ENCODE measurements at regions not wholly inside any gene's neighbourhood (a gene's known extent, or its start where the extent isn't known, plus 50 kb on each side); places are given as distances from the start of the nearest gene placed in this dataset.

DNA sequence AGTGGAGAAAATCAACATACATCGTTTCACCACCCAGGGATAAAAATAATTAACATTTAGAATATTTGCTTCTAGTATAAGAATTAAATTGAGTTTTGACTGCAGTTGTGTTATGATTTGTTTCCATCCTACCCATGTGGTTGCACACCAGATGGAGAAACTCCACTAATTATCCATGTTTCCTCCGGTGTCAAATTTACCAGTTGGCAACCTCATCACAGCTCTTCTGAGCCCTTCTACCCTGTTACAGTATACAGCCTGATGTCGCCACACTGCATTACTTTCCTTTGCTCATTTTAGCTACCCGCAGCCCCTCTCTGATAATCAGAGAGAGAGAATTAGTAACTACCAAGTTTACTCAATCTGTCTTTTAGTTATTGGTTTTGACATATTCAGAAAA lies 411.2 kb downstream of the DTHD1 start:
- DNase-seq (ENCODE audit: low read depth, low spot score) = no peak
- H3K27ac ChIP-seq = no peak overlapping the region

DNA sequence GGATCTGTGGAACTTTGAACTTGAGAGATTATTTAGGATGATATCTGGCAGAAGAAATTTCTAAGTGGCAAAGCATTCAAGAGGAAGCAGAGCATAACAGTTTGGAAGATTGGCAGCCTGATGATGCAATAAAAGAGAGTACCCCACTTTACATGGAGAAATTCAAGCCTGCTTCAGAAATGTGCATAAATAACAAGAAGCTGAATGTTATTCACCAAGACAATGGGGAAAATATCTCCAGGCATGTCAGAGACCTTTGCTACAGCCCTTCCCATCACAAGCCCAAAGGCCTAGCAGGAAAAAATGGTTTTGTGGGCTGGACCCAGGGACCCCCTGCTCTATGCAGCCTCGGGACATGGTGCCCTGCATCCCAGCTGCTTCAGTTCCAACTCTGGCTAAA lies 420.8 kb downstream of the DTHD1 start:
- no peak for DNase-seq (ENCODE audit: low read depth, low spot score)
- H3K27ac ChIP-seq = no peak overlapping the region

DNA sequence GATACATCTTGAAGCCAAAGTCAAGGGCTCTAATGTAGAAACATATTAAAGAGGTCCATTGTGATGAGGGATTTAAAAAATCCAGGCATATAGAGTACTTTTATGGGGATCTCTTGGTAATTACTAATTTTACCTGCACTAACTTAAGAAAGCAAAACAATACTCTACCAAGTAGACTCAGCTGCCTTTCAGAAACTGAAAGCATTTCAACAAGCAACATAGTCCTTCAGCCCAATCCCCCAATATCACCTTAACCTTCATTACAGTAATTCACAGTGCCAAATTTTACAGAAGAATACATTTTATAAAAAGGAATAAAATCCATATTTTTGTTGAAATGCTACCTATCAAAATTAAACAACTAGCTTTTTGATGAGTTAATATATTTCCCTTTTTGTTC lies 422.9 kb downstream of the DTHD1 start:
- DNase-seq (ENCODE audit: low read depth, low spot score) = no peak
- H3K27ac ChIP-seq = no peak overlapping the region

DNA sequence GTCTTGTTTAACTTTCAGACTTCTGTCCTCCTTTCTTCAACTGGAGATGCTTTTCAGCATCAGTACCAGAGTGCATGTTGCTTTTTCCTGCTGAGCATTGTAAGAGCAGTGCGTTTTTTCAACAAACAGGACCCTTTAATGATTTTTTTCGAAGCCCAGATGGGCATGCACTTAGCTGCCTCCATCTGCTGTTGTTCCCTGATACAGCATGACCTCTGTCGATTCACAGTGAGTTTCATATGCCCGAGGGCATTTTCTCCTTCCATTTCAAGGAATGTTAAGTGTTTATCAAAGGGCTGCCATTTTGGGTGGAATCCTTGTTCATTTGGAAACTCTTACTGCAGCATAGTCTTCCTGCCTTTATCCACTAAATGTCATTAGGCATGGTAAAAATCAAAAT lies 428.6 kb downstream of the DTHD1 start:
- no peak overlapping the region for H3K27ac ChIP-seq
- no peak for DNase-seq (ENCODE audit: low read depth, low spot score)

DNA sequence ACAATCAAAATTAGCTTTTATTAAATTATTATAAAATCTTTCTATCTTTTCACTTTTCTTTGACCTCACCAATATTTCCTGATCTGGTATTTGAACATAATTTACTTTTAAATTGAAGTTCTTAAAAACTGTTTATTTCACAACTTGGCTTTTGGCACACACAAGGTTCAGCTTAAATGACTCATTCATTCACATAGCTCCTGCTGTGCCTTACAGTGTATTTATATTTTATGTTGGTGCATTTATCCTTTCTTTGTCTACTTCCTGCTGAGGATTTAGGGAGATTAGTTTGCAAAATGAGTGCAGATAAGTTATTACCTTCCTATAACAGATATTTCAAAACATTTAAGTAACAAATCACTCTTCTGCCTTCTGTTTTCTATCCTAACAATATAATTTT lies 430.6 kb downstream of the DTHD1 start:
- DNase-seq (ENCODE audit: low read depth, low spot score) = no peak

DNA sequence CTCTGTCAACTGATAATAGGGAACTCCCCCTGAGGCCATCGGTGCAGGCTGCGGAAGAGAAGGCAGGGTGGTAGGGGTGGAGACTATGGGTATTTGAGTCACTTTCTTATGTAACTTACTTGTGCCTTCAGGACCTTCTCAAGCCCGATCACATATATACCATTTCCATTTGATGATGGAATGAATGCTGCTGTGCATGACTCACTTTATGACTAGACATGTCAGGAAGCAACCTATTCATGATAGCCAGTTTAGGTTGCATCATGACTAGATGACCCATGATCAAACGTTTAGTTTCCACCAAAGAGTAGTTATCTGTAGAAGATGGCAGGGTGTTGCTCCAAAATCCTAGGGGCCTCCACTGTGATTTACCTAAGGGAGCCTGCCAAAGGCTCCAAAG lies 435.5 kb downstream of the DTHD1 start:
- H3K27ac ChIP-seq = no peak overlapping the region
- no peak for DNase-seq (ENCODE audit: low read depth, low spot score)

More for the DNA sequence above, 430.6 kb downstream of the DTHD1 start:
- H3K27ac ChIP-seq = no peak overlapping the region

DNA sequence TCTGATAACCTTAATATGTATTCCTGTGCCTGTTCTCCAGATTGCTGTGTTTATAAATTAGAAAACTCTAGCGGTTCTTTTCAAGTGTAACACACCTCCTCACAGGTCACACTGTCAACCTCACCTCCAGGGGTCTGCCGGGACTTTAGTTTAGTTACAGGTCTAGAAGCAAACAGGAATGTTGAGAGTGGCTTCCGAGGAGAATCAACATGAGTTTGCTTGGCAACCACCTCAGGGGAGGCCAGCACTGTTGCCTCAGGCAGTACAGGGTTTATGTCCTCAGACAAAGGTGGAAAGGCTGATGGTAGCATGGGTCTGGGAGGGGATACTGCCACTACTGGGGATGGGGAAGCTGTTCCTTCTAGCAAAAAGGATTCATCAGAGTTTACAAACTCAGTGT lies 438.0 kb downstream of the DTHD1 start:
- H3K27ac ChIP-seq = no peak overlapping the region
- no peak for DNase-seq (ENCODE audit: low read depth, low spot score)

DNA sequence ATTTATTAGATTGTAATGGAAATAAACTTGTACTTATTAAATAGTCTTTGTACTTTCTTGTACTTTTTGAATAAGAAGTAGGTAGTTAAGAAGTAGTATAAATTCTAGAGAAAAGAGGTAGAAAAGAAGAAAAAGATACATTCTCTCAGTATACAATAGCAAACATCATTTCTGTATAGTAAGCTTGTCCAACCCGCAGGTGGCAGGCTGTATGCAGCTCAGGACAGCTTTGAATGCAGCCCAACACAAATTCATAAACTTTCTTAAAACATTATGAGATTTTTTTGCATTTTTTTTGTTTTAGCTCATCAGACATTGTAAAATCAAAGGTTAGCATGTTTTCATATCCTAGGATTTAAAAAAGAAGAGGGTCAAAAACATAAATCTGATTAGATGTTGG lies 441.6 kb downstream of the DTHD1 start:
- no peak for DNase-seq (ENCODE audit: low read depth, low spot score)

DNA sequence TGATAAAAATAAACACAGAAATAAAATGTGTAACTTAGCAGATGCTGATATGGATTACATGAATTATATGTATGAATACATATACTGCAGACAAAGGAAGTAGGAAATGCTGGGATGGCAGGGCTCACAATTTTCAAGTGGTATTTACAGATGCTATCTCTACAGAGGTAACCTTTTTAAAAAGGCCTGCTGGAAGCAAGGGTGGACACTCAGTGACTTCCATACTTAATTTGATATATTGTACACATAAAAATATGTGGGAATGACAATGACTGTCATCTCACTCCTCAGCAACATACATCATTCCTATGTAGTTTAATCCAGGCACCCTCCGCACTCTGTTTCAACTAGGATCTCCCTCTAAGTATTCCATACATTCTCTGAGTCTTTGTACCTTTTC lies 452.9 kb downstream of the DTHD1 start:
- H3K27ac ChIP-seq = no peak overlapping the region
- no peak for DNase-seq (ENCODE audit: low read depth, low spot score)

More for the DNA sequence above, 441.6 kb downstream of the DTHD1 start:
- H3K27ac ChIP-seq = no peak overlapping the region

DNA sequence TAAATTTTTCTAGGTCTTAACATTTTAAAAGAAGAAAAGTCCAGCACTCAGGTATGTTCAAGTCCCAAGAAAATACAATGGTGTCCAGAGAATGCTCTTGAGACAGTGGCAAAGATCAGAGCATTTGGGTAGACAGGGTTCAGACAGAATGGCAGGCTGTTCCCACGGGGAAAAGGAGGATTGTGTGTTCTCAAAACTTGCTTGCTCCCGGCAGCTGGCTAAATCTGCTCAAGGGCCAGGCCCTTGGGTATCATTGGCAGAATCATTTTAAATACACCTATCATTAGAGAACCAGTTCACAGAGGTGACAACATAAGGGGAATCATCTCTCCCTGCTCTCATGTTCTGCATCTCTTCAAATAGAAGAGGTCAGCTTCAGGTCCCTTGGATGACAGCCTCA lies 456.3 kb downstream of the DTHD1 start:
- H3K27ac ChIP-seq = no peak overlapping the region
- no peak for DNase-seq (ENCODE audit: low read depth, low spot score)

DNA sequence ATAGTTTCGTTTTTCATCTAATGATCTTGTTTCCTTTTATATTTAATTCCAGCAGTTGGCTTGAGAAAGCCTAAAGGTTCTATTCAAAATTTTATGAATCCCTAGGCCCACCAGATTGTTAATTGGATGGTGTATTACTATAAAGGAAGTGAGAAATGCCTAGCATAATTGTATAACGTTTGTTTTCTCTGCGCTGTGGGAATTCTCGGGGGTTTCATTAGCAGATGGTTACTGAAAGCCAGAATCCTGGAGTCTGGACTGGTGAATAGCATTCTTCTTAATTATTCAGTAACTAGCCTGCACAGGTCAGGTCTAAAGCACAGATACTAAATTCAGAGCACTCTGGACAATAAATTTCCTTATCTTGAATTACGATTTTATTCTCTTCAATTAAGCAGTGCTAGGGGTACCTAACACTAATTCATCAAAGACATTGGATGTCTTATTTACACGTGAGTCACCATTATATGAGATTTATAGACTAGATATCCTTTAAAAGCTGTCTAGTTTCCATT lies 459.4 kb downstream of the DTHD1 start:
- DNase-seq (ENCODE audit: low read depth, low spot score) = no peak

DNA sequence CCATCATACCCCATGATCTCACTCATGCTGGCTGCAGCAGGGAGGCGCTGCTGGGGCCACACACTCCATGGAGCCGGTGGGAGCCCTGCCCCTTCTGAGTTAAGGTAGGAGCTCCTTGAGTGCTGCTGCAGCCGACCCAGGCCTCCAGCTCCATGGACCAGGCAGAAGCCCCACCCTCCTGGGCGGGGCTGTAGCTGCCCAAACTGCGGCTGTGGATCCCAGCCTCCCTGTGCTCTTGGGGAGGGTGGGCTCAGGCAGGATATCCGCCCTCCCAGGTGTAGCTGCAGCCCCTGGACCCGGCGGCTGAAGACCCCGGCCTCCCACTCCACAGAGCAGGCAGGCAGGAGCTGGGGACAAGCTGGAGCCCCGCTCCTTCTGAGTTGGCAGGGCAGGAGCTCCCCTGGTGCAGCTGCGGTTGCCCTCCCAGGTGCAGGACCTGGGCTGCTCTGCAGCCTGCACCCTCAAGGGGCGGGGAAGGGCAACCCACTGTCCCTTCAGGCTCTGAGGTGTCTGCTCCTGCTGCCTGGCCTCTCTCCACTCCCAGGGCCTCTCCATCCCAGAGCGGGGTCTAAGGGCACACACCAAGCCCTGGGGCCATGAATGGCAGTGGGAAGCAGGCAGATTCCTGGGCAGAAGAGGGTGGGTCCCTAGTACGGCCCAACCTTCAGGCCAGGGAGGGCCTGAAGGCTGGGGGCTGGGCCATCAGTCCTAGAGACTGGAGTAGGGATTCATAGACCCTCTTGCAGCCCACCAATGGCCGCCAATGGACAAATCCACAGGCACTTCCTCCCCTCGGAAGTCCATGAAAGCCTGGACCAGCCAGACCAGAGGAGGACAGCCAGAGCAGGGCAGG lies 466.1 kb downstream of the DTHD1 start:
- H3K27ac ChIP-seq = no peak overlapping the region
- DNase-seq (ENCODE audit: low read depth, low spot score) = no peak

More for the DNA sequence above, 459.4 kb downstream of the DTHD1 start:
- no peak overlapping the region for H3K27ac ChIP-seq

DNA sequence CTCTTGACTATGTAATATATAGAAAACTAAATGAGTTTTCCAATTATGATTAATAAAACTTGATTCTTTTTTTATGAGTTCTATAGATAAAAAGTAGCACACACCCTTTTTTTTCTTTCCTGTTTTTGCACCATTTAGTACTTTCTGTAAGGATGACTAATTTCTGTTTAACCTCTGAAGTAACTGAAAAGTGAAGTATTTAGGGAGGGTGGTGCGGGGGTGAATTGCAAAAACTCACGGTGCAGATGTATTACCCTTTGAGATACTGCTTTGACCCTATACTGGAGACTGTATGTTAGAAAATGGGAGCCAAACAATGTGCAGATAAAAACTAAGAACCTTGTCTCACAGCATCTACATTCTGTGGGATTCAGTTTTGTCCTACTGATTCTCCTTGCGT lies 471.6 kb downstream of the DTHD1 start:
- DNase-seq (ENCODE audit: low read depth, low spot score) = no peak
- H3K27ac ChIP-seq = no peak overlapping the region

DNA sequence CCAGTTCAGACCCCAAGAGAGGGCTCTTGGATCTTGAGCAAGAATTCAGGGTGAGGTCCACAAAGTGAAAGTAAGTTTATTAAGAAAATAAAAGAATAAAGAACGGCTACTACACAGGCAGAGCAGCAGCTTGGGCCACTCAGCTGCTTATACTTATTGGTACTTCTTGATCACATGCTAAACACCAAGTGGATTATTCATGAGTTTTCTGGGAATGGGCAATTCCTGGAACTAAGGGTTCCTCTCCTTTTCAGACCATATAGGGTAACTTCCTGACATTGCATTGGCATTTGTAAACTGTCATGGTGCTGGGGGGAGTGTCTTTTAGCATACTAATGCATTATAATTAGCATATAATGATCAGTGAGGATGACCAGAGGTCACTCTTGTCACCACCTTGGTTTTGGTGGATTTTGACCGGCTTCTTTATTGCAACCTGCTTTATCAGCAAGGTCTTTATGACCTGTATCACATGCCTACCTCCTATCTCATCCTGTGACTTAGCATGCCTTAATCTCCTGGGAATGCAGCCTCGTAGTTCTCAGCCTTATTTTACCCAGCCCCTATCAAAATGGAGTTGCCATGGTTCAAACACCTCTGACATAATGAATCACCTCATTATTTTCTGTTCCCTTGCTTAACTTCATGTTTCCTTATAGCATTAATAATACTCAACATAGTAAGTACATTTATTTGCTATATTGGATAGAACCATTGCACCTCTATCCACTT lies 476.3 kb downstream of the DTHD1 start:
- DNase-seq (ENCODE audit: low read depth, low spot score) = no peak
- no peak overlapping the region for H3K27ac ChIP-seq

DNA sequence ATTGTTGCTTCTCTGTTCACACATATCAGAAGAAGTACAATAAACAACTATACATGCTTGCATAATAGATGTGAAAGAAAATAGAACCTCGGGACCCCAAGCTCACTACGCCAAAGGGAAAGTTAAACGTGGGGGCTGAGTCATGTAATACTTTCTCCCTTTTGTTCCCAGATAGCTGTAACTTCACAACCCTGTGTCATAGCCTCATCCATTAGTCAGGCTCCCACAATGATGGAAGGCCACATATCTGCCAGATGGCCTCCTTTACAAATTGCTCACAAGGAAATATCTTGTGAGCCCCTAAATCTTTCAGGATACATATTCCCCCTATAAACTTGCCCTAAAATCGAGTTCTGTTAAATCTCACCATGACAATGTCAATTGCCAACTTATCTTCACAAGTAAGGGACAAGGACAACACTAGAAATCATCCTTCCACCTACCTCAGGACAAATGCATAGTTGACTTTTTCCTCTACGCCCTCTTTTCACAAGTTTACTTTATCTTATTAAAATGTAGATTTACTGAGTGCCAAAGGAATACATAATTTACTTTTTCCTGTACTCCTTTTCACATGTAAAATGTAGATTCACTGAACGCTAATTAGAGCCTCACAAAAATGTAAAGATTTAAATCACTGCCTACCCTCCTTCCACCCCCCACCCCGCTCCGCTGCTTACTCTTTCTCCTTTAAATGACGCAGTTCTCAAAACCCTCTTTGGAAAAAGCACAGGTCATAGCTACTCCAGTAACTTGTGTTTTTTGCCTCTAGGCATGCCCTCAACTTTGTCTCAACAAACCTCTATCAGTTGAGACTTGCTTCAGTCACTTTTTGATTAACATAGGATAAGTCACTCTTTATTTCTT lies 477.1 kb downstream of the DTHD1 start:
- no peak overlapping the region for H3K27ac ChIP-seq
- DNase-seq (ENCODE audit: low read depth, low spot score) = no peak

DNA sequence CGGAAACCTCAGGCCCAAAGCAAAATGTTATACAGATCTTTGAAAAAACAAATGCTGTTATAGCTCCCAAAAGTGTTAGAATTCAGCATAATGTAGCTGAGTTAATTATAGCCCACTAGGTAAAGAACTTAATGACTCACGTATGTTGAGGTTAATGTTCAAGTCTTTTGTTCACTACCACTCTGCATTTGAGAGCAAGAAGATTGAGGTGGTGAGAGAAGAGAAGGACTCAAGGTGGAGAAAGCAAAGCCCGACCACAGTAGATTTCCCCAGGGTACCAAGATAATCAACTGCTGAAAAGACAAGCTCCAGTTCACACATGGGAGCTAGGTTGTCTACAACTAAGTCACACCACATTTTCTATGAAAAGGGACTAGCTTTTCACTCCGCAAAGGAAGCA lies 480.2 kb downstream of the DTHD1 start:
- H3K27ac ChIP-seq = no peak overlapping the region
- no peak for DNase-seq (ENCODE audit: low read depth, low spot score)

DNA sequence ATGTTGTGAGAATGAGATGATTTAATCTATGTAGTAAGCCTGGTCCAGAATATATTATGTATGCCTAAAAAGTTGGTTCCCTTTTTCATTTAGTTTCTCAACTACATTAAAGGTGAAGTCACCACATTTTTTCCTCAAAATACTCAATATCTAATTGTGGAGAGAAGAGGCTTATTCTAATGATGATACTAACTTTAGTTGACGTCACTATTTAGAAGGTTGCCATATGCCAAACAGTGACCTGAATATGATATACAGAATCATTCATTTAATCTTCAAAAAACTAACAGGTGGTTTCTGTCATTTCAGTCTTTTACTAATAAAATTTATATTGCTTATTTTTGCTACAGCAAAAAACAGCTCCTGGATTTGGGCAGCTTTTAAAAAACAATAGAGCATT lies 480.7 kb upstream of the NWD2 start:
- no peak overlapping the region for H3K27ac ChIP-seq
- no peak for DNase-seq (ENCODE audit: low read depth, low spot score)

DNA sequence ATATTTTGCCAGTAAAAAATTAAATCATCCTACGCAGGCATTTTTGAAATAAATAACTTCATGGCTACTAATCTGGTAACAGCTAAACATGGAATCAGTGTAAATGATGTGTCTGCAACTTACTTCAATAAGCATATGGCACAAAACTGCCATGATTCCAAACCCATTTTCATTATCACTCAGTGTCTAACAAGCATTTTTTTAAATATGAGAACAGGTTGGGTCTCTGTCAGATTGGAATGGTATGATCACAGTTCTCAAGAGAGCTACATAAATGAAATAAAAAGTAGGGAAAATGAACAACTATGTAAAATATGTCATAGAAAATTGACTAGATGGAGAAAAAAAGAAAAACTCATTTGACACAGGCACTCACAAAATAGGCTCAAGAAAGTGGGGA lies 476.9 kb upstream of the NWD2 start:
- H3K27ac ChIP-seq = no peak overlapping the region
- DNase-seq (ENCODE audit: low read depth, low spot score) = no peak

DNA sequence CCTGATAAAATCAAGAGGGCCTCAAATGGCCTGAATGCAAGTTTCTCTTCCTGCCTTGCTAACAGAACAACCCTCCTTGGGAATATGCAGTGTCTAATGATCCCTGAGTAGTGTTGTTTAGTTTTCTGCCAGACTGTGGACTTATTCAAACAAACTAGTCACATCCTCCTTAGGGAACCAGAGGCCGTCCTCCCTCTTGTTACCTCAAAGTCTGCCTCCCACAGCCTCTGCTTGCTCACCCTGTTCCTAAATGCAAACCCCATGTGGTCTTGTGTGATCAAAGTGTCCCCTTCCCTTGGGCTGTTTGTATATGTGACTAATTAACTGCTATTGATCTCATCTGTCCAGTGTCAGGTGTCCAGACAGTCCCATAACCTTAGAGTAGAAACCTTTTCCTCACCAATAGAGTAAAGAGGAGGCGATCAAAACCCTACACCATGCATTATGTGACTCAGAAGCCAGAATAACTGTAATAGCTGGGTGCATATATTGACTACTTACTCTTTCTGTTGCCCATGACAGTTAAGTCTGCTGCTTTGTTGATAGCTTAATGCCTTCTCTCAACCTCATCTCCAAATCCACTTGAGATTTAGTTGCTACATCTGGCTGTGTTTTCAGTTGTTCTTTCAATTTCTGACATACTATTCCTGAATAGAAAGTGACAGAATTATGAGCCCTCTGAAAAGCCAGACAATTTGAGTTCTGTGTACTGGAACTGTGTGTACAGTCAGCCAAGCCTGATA lies 473.0 kb upstream of the NWD2 start:
- H3K27ac ChIP-seq = no peak overlapping the region
- DNase-seq (ENCODE audit: low read depth, low spot score) = no peak

DNA sequence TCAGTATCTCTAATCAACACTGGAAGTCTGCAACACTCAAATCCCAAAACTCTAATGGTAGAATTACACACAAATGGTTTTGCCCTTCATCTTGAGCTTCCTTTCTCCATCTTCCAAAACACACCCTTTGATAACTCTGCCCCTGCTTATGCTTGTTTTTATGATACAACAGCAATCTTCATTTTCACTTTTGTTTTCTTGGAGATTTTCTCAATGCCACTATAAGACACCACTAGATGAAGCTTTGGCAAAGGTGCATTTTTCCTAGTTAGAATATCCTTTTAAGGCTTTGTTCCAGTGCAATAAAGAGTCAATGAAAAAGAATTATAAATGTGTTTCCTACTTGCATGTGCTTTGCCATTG lies 472.4 kb upstream of the NWD2 start:
- no peak overlapping the region for H3K27ac ChIP-seq
- no peak for DNase-seq (ENCODE audit: low read depth, low spot score)

Measured in epithelial cell of prostate (primary cell).